ENCODE measurements at regions not wholly inside any gene's neighbourhood (a gene's known extent, or its start where the extent isn't known, plus 50 kb on each side); places are given as distances from the start of the nearest gene placed in this dataset.

- Histone ChIP-seq H3K9me3 (no peaks in the 10 kb centered on the region), H3K27ac (no peak overlapping the region), H3K36me3 (no peaks in the 10 kb centered on the region), H3K27me3 (no peaks in the 10 kb centered on the region), H3K4me1 (ENCODE audit: insufficient read depth) (no peaks in the 10 kb centered on the region), H3K4me3 (no peak overlapping the region)
- no peak for DNase-seq
- WGBS, 3 donors = 86 to 93% (median 87%) methylated on average over 1 of the region's 1 CpG
- intact Hi-C loops (cut with DNase I) = no loop called here
- TF ChIP-seq CTCF (IDR thresholded peaks at IDR 0.05) = no peak
- no peak for TF ChIP-seq EP300 (IDR thresholded peaks at IDR 0.05)
- TF ChIP-seq POLR2A (IDR thresholded peaks at IDR 0.05) = no peak
These were observed 135.9 kb downstream of the RNASET2 start for GRCh38 chr6:166820483-166820882.

- intact Hi-C loops (cut with DNase I) = no loop called here
- no peak overlapping the region for H3K27ac ChIP-seq
- no peak overlapping the region for H3K4me3 ChIP-seq
- H3K9me3 ChIP-seq = no peaks in the 10 kb centered on the region
- WGBS, 3 donors = 75 to 84% (median 75%) methylated on average over 1 of the region's 1 CpG
- no peak for DNase-seq
- no peaks in the 10 kb centered on the region for H3K36me3 ChIP-seq
- TF ChIP-seq EP300 (IDR thresholded peaks at IDR 0.05) = no peak
- no peak for TF ChIP-seq CTCF (IDR thresholded peaks at IDR 0.05)
- no peaks in the 10 kb centered on the region for H3K27me3 ChIP-seq
- no peaks in the 10 kb centered on the region for H3K4me1 ChIP-seq (ENCODE audit: insufficient read depth)
These were observed 136.3 kb downstream of the RNASET2 start for GRCh38 chr6:166820070-166820469.

- 40 to 51% (median 42%) methylated on average over 4 of the region's 4 CpGs for WGBS, 3 donors
- no peak for DNase-seq
- Histone ChIP-seq H3K9me3 (no peaks in the 10 kb centered on the region), H3K4me3 (no peak overlapping the region), H3K27me3 (no peaks in the 10 kb centered on the region), H3K36me3 (no peaks in the 10 kb centered on the region), H3K27ac (no peak overlapping the region), H3K4me1 (ENCODE audit: insufficient read depth) (no peaks in the 10 kb centered on the region)
- intact Hi-C loops (cut with DNase I) = no loop called here
- TF ChIP-seq POLR2A (IDR thresholded peaks at IDR 0.05) = no peak
- TF ChIP-seq EP300 (IDR thresholded peaks at IDR 0.05) = no peak
- TF ChIP-seq CTCF (IDR thresholded peaks at IDR 0.05) = no peak
These were observed 140.7 kb downstream of the RNASET2 start for GRCh38 chr6:166815629-166816028.

GRCh38 chr6:166814390-166814789, 142.0 kb downstream of the RNASET2 start:
- Histone ChIP-seq H3K27me3 (no peaks in the 10 kb centered on the region), H3K4me1 (ENCODE audit: insufficient read depth) (no peaks in the 10 kb centered on the region), H3K27ac (no peak overlapping the region), H3K9me3 (no peaks in the 10 kb centered on the region), H3K36me3 (no peaks in the 10 kb centered on the region), H3K4me3 (no peak overlapping the region)
- intact Hi-C loops (cut with DNase I) = no loop called here
- no peak for TF ChIP-seq POLR2A (IDR thresholded peaks at IDR 0.05)
- no peak for TF ChIP-seq EP300 (IDR thresholded peaks at IDR 0.05)
- TF ChIP-seq CTCF (IDR thresholded peaks at IDR 0.05) = no peak
- DNase-seq = no peak
- WGBS, 3 donors = 46 to 58% (median 49%) methylated on average over 7 of the region's 7 CpGs

- TF ChIP-seq EP300 (IDR thresholded peaks at IDR 0.05) = no peak
- no peak for TF ChIP-seq CTCF (IDR thresholded peaks at IDR 0.05)
- TF ChIP-seq POLR2A (IDR thresholded peaks at IDR 0.05) = no peak
- Histone ChIP-seq H3K9me3 (no peaks in the 10 kb centered on the region), H3K27me3 (no peaks in the 10 kb centered on the region), H3K4me1 (ENCODE audit: insufficient read depth) (no peaks in the 10 kb centered on the region), H3K36me3 (no peaks in the 10 kb centered on the region), H3K4me3 (no peak overlapping the region), H3K27ac (no peak overlapping the region)
- 88 to 89% (median 88%) methylated on average over 4 of the region's 4 CpGs for WGBS, 3 donors
- intact Hi-C loops (cut with DNase I) = no loop called here
- DNase-seq = no peak
These were observed 142.9 kb downstream of the RNASET2 start for GRCh38 chr6:166813461-166813860.
